BE2C (cell line): ENCODE measurements at regions not wholly inside any gene's neighbourhood (a gene's known extent, or its start where the extent isn't known, plus 50 kb on each side); places are given as distances from the start of the nearest gene placed in this dataset.

ENCODE experiments used
- DNase-seq: peaks from one replicate; pipeline ENCODE4 v3.0.0-alpha.2; 2020
- H3K27me3 ChIP-seq: fragments of 250-450 bp; sonication (Bioruptor Pico); 2 replicates; pipeline ENCODE4 v1.5.1; 2020; ENCODE audit warnings: mild to moderate bottlenecking
- H3K36me3 ChIP-seq: fragments of 250-450 bp; sonication (Bioruptor Pico); 2 replicates; pipeline ENCODE4 v1.5.1; 2020; ENCODE audit warnings: mild to moderate bottlenecking
- H3K4me1 ChIP-seq: fragments of 250-450 bp; sonication (Bioruptor Pico); 2 replicates; pipeline ENCODE4 v1.5.1; 2020
- H3K4me3 ChIP-seq: 2 replicates; pipeline ENCODE4 v1.5.1; 2011; ENCODE audit warnings: low read depth, low read length
- H3K9me3 ChIP-seq: fragments of 250-450 bp; sonication (Bioruptor Pico); 2 replicates; pipeline ENCODE4 v1.5.1; 2020
- CTCF ChIP-seq: IDR thresholded peaks from 2 replicates; pipeline ENCODE4 v1.5.1; 2012; ENCODE audit warnings: mild to moderate bottlenecking, low read depth, low read length

- H3K36me3 ChIP-seq, result no peaks in the 10 kb centered on the region
- H3K9me3 ChIP-seq, result no peaks in the 10 kb centered on the region
- no peak for DNase-seq
- no peaks in the 10 kb centered on the region for H3K27me3 ChIP-seq
- no peaks in the 10 kb centered on the region for H3K4me1 ChIP-seq
- H3K4me3 ChIP-seq, result no peak overlapping the region
- no peak for TF ChIP-seq CTCF
Measured at GRCh38 chr1:11596295-11596694, 57.9 kb downstream of the FBXO2 start.

- H3K4me1 ChIP-seq, result no peaks in the 10 kb centered on the region
- H3K9me3 ChIP-seq, result no peaks in the 10 kb centered on the region
- no peaks in the 10 kb centered on the region for H3K36me3 ChIP-seq
- H3K27me3 ChIP-seq, result no peaks in the 10 kb centered on the region
- no peak overlapping the region for H3K4me3 ChIP-seq
- no peak for DNase-seq
- no peak for TF ChIP-seq CTCF
Measured at GRCh38 chr1:11595285-11595684, 58.9 kb downstream of the FBXO2 start.

DNA sequence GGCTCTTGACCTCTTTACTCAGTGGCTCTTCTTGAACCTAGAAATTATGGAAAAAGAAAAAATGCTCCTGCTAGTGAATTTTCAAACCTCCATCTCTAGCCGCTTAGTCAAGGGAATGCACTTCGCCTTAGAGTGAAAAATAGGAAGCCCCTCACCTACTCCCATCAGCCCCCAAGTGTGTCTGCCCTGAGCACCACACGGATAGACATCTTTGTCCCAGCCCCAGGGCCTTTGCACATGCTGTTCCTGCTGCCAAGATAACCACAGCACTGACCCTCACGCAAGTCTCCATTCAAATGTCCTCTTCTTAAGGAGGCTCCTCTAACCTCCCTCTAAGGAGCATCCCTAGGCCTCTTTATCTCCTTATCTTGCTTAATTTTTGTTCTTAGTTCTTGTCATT is 59.6 kb downstream of the FBXO2 start:
- no peaks in the 10 kb centered on the region for H3K36me3 ChIP-seq
- H3K27me3 ChIP-seq, result no peaks in the 10 kb centered on the region
- no peak for DNase-seq
- H3K4me1 ChIP-seq, result no peaks in the 10 kb centered on the region
- TF ChIP-seq CTCF, result no peak
- H3K4me3 ChIP-seq, result no peak overlapping the region
- H3K9me3 ChIP-seq, result no peaks in the 10 kb centered on the region

DNA sequence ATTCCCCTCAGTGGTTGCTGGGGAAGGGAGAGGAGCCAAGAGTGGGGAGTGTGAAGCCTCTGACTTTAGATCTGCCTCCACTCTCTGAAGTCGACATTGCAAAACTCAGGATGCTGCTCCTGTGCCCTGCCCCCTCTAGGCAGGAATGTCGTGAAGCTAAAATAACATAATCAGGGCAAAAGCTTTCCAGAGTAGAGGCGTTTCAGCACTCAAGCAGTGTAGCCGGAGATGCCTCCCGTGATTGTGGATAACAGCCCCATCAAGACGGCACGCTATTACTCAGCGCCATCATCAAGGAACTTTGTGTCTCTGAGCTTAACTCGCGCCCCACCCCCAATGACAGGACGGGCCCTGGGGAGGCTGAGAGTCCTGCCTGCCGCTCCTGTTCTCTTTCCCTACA is 60.0 kb downstream of the FBXO2 start:
- Histone ChIP-seq H3K4me1 (no peaks in the 10 kb centered on the region), H3K36me3 (no peaks in the 10 kb centered on the region), H3K27me3 (no peaks in the 10 kb centered on the region), H3K9me3 (no peaks in the 10 kb centered on the region), H3K4me3 (no peak overlapping the region)
- no peak for DNase-seq
- TF ChIP-seq CTCF, result peak; percentile 31

- TF ChIP-seq CTCF, result no peak
- no peaks in the 10 kb centered on the region for H3K9me3 ChIP-seq
- no peaks in the 10 kb centered on the region for H3K27me3 ChIP-seq
- no peak overlapping the region for H3K4me3 ChIP-seq
- peak; percentile 29 for DNase-seq
- H3K4me1 ChIP-seq, result no peaks in the 10 kb centered on the region
- H3K36me3 ChIP-seq, result no peaks in the 10 kb centered on the region
Measured at GRCh38 chr1:11592752-11593151, 61.5 kb downstream of the FBXO2 start.

DNA sequence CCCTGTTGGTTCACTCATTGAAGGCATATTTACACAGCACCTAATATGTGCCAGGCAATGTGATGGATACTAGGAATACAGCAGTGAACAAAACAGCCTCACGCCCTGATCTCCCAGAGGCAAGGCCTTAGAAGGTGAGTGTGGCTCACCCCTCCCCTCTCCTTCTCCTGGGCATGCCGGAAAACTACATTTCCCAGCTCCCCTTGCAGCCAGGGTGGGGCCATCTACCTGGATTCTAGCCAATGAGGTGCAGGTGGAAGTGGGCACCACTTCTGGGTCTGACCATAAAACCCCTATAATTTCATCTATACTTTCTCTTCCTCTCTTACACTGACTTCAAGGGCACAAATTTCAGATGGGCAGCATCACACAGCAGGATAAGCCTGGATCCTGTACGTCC is 63.8 kb downstream of the FBXO2 start:
- no peaks in the 10 kb centered on the region for H3K27me3 ChIP-seq
- no peak overlapping the region for H3K4me3 ChIP-seq
- TF ChIP-seq CTCF, result no peak
- DNase-seq, result no peak
- no peaks in the 10 kb centered on the region for H3K9me3 ChIP-seq
- no peaks in the 10 kb centered on the region for H3K36me3 ChIP-seq
- no peaks in the 10 kb centered on the region for H3K4me1 ChIP-seq
